ENCODE measurements at regions not wholly inside any gene's neighbourhood (a gene's known extent, or its start where the extent isn't known, plus 50 kb on each side); places are given as distances from the start of the nearest gene placed in this dataset.

GRCh38 chr9:28714188-28714587 is 1140.9 kb upstream of the C9orf72 start:
- no peak for DNase-seq (ENCODE audit: low read depth)
- no peak for TF ChIP-seq CTCF (IDR thresholded peaks at IDR 0.05; ENCODE audit: insufficient read depth, low read length)
- H3K4me3 ChIP-seq (ENCODE audit: low read depth, low read length), result no peak overlapping the region

GRCh38 chr9:28718226-28718625 is 1144.9 kb upstream of the C9orf72 start:
- TF ChIP-seq CTCF (IDR thresholded peaks at IDR 0.05; ENCODE audit: insufficient read depth, low read length), result no peak
- no peak overlapping the region for H3K4me3 ChIP-seq (ENCODE audit: low read depth, low read length)
- DNase-seq (ENCODE audit: low read depth), result no peak

- H3K4me3 ChIP-seq (ENCODE audit: low read depth, low read length), result no peak overlapping the region
- no peak for DNase-seq (ENCODE audit: low read depth)
- no peak for TF ChIP-seq CTCF (IDR thresholded peaks at IDR 0.05; ENCODE audit: insufficient read depth, low read length)
These were observed 1147.5 kb upstream of the C9orf72 start for GRCh38 chr9:28720746-28721145.

GRCh38 chr9:28730111-28730510 is 1156.8 kb upstream of the C9orf72 start:
- TF ChIP-seq CTCF (IDR thresholded peaks at IDR 0.05; ENCODE audit: insufficient read depth, low read length), result no peak
- H3K4me3 ChIP-seq (ENCODE audit: low read depth, low read length), result no peak overlapping the region
- DNase-seq (ENCODE audit: low read depth), result no peak

GRCh38 chr9:28735738-28736342 is 1162.6 kb upstream of the C9orf72 start:
- H3K4me3 ChIP-seq (ENCODE audit: low read depth, low read length), result no peak overlapping the region
- DNase-seq (ENCODE audit: low read depth), result no peak
- no peak for TF ChIP-seq CTCF (IDR thresholded peaks at IDR 0.05; ENCODE audit: insufficient read depth, low read length)

GRCh38 chr9:28741459-28741858 is 1168.2 kb upstream of the C9orf72 start:
- no peak overlapping the region for H3K4me3 ChIP-seq (ENCODE audit: low read depth, low read length)
- no peak for DNase-seq (ENCODE audit: low read depth)
- TF ChIP-seq CTCF (IDR thresholded peaks at IDR 0.05; ENCODE audit: insufficient read depth, low read length), result no peak

- H3K4me3 ChIP-seq (ENCODE audit: low read depth, low read length), result no peak overlapping the region
- TF ChIP-seq CTCF (IDR thresholded peaks at IDR 0.05; ENCODE audit: insufficient read depth, low read length), result no peak
- DNase-seq (ENCODE audit: low read depth), result no peak
These were observed 1174.2 kb upstream of the C9orf72 start for GRCh38 chr9:28747351-28747985.
